CD4-positive, CD25-positive, alpha-beta regulatory T cell (primary cell): ENCODE measurements at regions not wholly inside any gene's neighbourhood (a gene's known extent, or its start where the extent isn't known, plus 50 kb on each side); places are given as distances from the start of the nearest gene placed in this dataset.
A peak's percentile ranks its signal among the peaks of the same experiment; 100 is the strongest.

Experiments
- ATAC-seq, 2 donors: fragments of 150-1000 bp; cut with Tn5 transposase; one replicate each; pipeline ENCODE4 v1.10.0; 2021; ENCODE audit warnings: low read depth in 2 of 2, moderate number of reproducible peaks in 2 of 2, moderate library complexity in 1 of 2
- DNase-seq, 3 donors: peaks; one replicate each; pipeline versions ENCODE4 v3.0.0 to v3.0.0-alpha.2; 2012 to 2022; ENCODE audit warnings: mixed read lengths in 1 of 3
- H3K27ac ChIP-seq: one replicate; pipeline ENCODE4 v1.7.0; 2013; ENCODE audit warnings: mild to moderate bottlenecking, low read length; ENCODE audit not compliant: insufficient read depth, poor library complexity, severe bottlenecking
- H3K27me3 ChIP-seq: one replicate; pipeline ENCODE4 v1.7.0; 2013; ENCODE audit warnings: low read length; ENCODE audit not compliant: control insufficient read depth, insufficient read depth
- H3K36me3 ChIP-seq: one replicate; pipeline ENCODE4 v1.7.0; 2013; ENCODE audit warnings: mild to moderate bottlenecking, low read length, moderate library complexity; ENCODE audit not compliant: control insufficient read depth, insufficient read depth
- H3K4me1 ChIP-seq: 2 replicates; pipeline ENCODE4 v1.7.0; 2013; ENCODE audit warnings: mild to moderate bottlenecking, low read length; ENCODE audit not compliant: insufficient read depth, control insufficient read depth, poor library complexity, severe bottlenecking
- H3K4me3 ChIP-seq: one replicate; pipeline ENCODE4 v1.7.0; 2013; ENCODE audit warnings: low read depth, mild to moderate bottlenecking, low read length, moderate library complexity
- H3K9me3 ChIP-seq, 2 experiments: 1 replicate in 1 of 2; 2 replicates in 1 of 2; pipeline ENCODE4 v1.7.0; 2013; ENCODE audit warnings: low read length in 2 of 2, mild to moderate bottlenecking in 1 of 2, moderate library complexity in 1 of 2; ENCODE audit not compliant: control insufficient read depth in 2 of 2
- H3K27ac Mint-ChIP-seq, 3 donors: one replicate each; pipeline ENCODE4 v1.8.0; 2020 to 2022; ENCODE audit warnings: mild to moderate bottlenecking in 3 of 3, mixed read lengths in 3 of 3, moderate library complexity in 2 of 3
- H3K27me3 Mint-ChIP-seq: one replicate; pipeline ENCODE4 v1.8.0; 2022; ENCODE audit warnings: mild to moderate bottlenecking, mixed read lengths
- H3K36me3 Mint-ChIP-seq: one replicate; pipeline ENCODE4 v1.8.0; 2020; ENCODE audit warnings: mixed read lengths
- H3K4me1 Mint-ChIP-seq, 4 donors: one replicate each; pipeline ENCODE4 v1.8.0; 2020 to 2022; ENCODE audit warnings: mixed read lengths in 4 of 4, mild to moderate bottlenecking in 1 of 4
- H3K4me3 Mint-ChIP-seq, 4 donors: one replicate each; pipeline ENCODE4 v1.8.0; 2020 to 2022; ENCODE audit warnings: mild to moderate bottlenecking in 4 of 4, mixed read lengths in 4 of 4, moderate library complexity in 3 of 4
- H3K9me3 Mint-ChIP-seq, 7 donors: one replicate each; pipeline ENCODE4 v1.8.0; 2020 to 2022; ENCODE audit warnings: mixed read lengths in 7 of 7, mild to moderate bottlenecking in 3 of 7, moderate library complexity in 2 of 7

- peak overlapping the region in 1 of 3 donors; percentile 36 for H3K27ac Mint-ChIP-seq
- H3K4me3 Mint-ChIP-seq: no peak overlapping the region
- Histone ChIP-seq H3K27me3 (no peaks in the 10 kb centered on the region), H3K4me3 (no peak overlapping the region), H3K9me3 (no peaks in the 10 kb centered on the region), H3K27ac (no peak overlapping the region), H3K36me3 (no peaks in the 10 kb centered on the region), H3K4me1 (peaks cover 12% of the 10 kb centered on the region)
- ATAC-seq (no peak), DNase-seq (no peak)
- peaks cover 17 to 45% (median 28%) of the 10 kb centered on the region in 4 donors for H3K4me1 Mint-ChIP-seq
- no peaks in the 10 kb centered on the region for H3K27me3 Mint-ChIP-seq
- H3K36me3 Mint-ChIP-seq: no peaks in the 10 kb centered on the region
- H3K9me3 Mint-ChIP-seq: no peaks in the 10 kb centered on the region
These were observed 393.0 kb downstream of the FOXO1 start for GRCh38 chr13:40273253-40274025.

- no peak overlapping the region for H3K27ac ChIP-seq
- Mint-ChIP-seq H3K9me3 (no peaks in the 10 kb centered on the region), H3K36me3 (no peaks in the 10 kb centered on the region), H3K27ac (peak overlapping the region in 2 of 3 donors; percentile 79 to 89), H3K4me1 (peaks cover 17 to 45% (median 28%) of the 10 kb centered on the region in 4 donors), H3K4me3 (no peak overlapping the region), H3K27me3 (no peaks in the 10 kb centered on the region)
- DNase-seq (no peak), ATAC-seq (no peak)
- H3K4me1 ChIP-seq: peaks cover 12% of the 10 kb centered on the region
- H3K4me3 ChIP-seq: no peak overlapping the region
- H3K27me3 ChIP-seq: no peaks in the 10 kb centered on the region
- no peaks in the 10 kb centered on the region for H3K9me3 ChIP-seq
- H3K36me3 ChIP-seq: no peaks in the 10 kb centered on the region
These were observed 392.3 kb downstream of the FOXO1 start for GRCh38 chr13:40274103-40274502.

- no peaks in the 10 kb centered on the region for H3K27me3 ChIP-seq
- H3K27ac ChIP-seq: no peak overlapping the region
- no peaks in the 10 kb centered on the region for H3K9me3 ChIP-seq
- Mint-ChIP-seq H3K27me3 (no peaks in the 10 kb centered on the region), H3K4me1 (peaks cover 17 to 39% (median 22%) of the 10 kb centered on the region in 4 donors), H3K4me3 (peak overlapping the region in 1 of 4 donors; percentile 10), H3K9me3 (no peaks in the 10 kb centered on the region), H3K27ac (peak overlapping the region in 2 of 3 donors; percentile 57 to 89), H3K36me3 (no peaks in the 10 kb centered on the region)
- H3K36me3 ChIP-seq: no peaks in the 10 kb centered on the region
- no peak overlapping the region for H3K4me3 ChIP-seq
- no peak for DNase-seq
- ATAC-seq: no peak
- H3K4me1 ChIP-seq: peaks cover 12% of the 10 kb centered on the region
These were observed 391.3 kb downstream of the FOXO1 start for GRCh38 chr13:40275155-40275554.

- Histone ChIP-seq H3K4me1 (peaks cover 10% of the 10 kb centered on the region), H3K36me3 (no peaks in the 10 kb centered on the region), H3K27ac (no peak overlapping the region), H3K9me3 (no peaks in the 10 kb centered on the region), H3K4me3 (no peak overlapping the region), H3K27me3 (no peaks in the 10 kb centered on the region)
- no peaks in the 10 kb centered on the region for H3K36me3 Mint-ChIP-seq
- ATAC-seq (no peak), DNase-seq (no peak)
- no peaks in the 10 kb centered on the region for H3K9me3 Mint-ChIP-seq
- no peaks in the 10 kb centered on the region for H3K27me3 Mint-ChIP-seq
- no peak overlapping the region for H3K4me3 Mint-ChIP-seq
- H3K27ac Mint-ChIP-seq: peak overlapping the region in 2 of 3 donors; percentile 57 to 89
- peaks cover 14 to 34% (median 19%) of the 10 kb centered on the region in 4 donors for H3K4me1 Mint-ChIP-seq
These were observed 390.8 kb downstream of the FOXO1 start for GRCh38 chr13:40275636-40276035.

GRCh38 chr13:40283666-40284065 is 382.8 kb downstream of the FOXO1 start:
- no peaks in the 10 kb centered on the region for H3K27me3 ChIP-seq
- no peak overlapping the region for H3K4me3 Mint-ChIP-seq
- H3K4me1 ChIP-seq: no peaks in the 10 kb centered on the region
- peak overlapping the region in 1 of 3 donors; percentile 81 for H3K27ac Mint-ChIP-seq
- DNase-seq (no peak), ATAC-seq (no peak)
- H3K36me3 ChIP-seq: no peaks in the 10 kb centered on the region
- no peaks in the 10 kb centered on the region for H3K27me3 Mint-ChIP-seq
- H3K9me3 Mint-ChIP-seq: peaks cover 0 to 4% (median 0%) of the 10 kb centered on the region in 7 donors
- no peaks in the 10 kb centered on the region for H3K9me3 ChIP-seq
- H3K4me1 Mint-ChIP-seq: peaks cover 0 to 7% (median 4%) of the 10 kb centered on the region in 4 donors
- H3K27ac ChIP-seq: no peak overlapping the region
- H3K4me3 ChIP-seq: no peak overlapping the region
- no peaks in the 10 kb centered on the region for H3K36me3 Mint-ChIP-seq

- Mint-ChIP-seq H3K27ac (peak overlapping the region in 1 of 3 donors; percentile 4), H3K4me1 (peaks cover 0 to 11% (median 8%) of the 10 kb centered on the region in 4 donors), H3K4me3 (no peak overlapping the region)
These were observed 380.8 kb downstream of the FOXO1 start for GRCh38 chr13:40285634-40286033.

GRCh38 chr13:40287428-40287827 is 379.0 kb downstream of the FOXO1 start:
- H3K4me1 Mint-ChIP-seq: peaks cover 0 to 13% (median 11%) of the 10 kb centered on the region in 4 donors
- Histone ChIP-seq H3K27ac (no peak overlapping the region), H3K9me3 (no peaks in the 10 kb centered on the region), H3K36me3 (no peaks in the 10 kb centered on the region), H3K4me1 (no peaks in the 10 kb centered on the region), H3K27me3 (no peaks in the 10 kb centered on the region), H3K4me3 (no peak overlapping the region)
- no peaks in the 10 kb centered on the region for H3K36me3 Mint-ChIP-seq
- H3K4me3 Mint-ChIP-seq: peak overlapping the region in 1 of 4 donors; percentile 27
- peak overlapping the region in 1 of 3 donors; percentile 66 for H3K27ac Mint-ChIP-seq
- peaks cover 0 to 4% (median 0%) of the 10 kb centered on the region in 7 donors for H3K9me3 Mint-ChIP-seq
- no peak for DNase-seq
- H3K27me3 Mint-ChIP-seq: no peaks in the 10 kb centered on the region
- no peak for ATAC-seq

More at GRCh38 chr13:40285634-40286033, 380.8 kb downstream of the FOXO1 start:
- Histone ChIP-seq H3K27me3 (no peaks in the 10 kb centered on the region), H3K4me1 (no peaks in the 10 kb centered on the region), H3K4me3 (no peak overlapping the region), H3K27ac (no peak overlapping the region), H3K36me3 (no peaks in the 10 kb centered on the region), H3K9me3 (no peaks in the 10 kb centered on the region)
- peaks cover 0 to 4% (median 0%) of the 10 kb centered on the region in 7 donors for H3K9me3 Mint-ChIP-seq
- H3K27me3 Mint-ChIP-seq: no peaks in the 10 kb centered on the region
- DNase-seq: no peak
- no peak for ATAC-seq
- no peaks in the 10 kb centered on the region for H3K36me3 Mint-ChIP-seq

- H3K4me1 ChIP-seq: no peaks in the 10 kb centered on the region
- H3K27me3 ChIP-seq: no peaks in the 10 kb centered on the region
- no peaks in the 10 kb centered on the region for H3K36me3 Mint-ChIP-seq
- H3K36me3 ChIP-seq: no peaks in the 10 kb centered on the region
- H3K27ac Mint-ChIP-seq: peak overlapping the region in 1 of 3 donors; percentile 9
- H3K27ac ChIP-seq: no peak overlapping the region
- peaks cover 0 to 3% (median 0%) of the 10 kb centered on the region in 7 donors for H3K9me3 Mint-ChIP-seq
- ATAC-seq (no peak), DNase-seq (no peak)
- no peak overlapping the region for H3K4me3 Mint-ChIP-seq
- peaks cover 0 to 13% (median 8%) of the 10 kb centered on the region in 4 donors for H3K4me1 Mint-ChIP-seq
- H3K9me3 ChIP-seq: no peaks in the 10 kb centered on the region
- H3K27me3 Mint-ChIP-seq: no peaks in the 10 kb centered on the region
- H3K4me3 ChIP-seq: no peak overlapping the region
These were observed 378.2 kb downstream of the FOXO1 start for GRCh38 chr13:40288259-40288658.
